Memory B cell (primary cell): ENCODE measurements at regions not wholly inside any gene's neighbourhood (a gene's known extent, or its start where the extent isn't known, plus 50 kb on each side); places are given as distances from the start of the nearest gene placed in this dataset.
A peak's percentile ranks its signal among the peaks of the same experiment; 100 is the strongest.
"Not testable (repeated sequence)": the region's sequence is repeated elsewhere in the genome, so short reads cannot be mapped to it uniquely, and the experiment has no call there.

Experiments used
- ATAC-seq: fragments of 150-1000 bp; cut with Tn5 transposase; 2 replicates; pipeline ENCODE4 v1.10.0; 2021; ENCODE audit warnings: low read depth, mild to moderate bottlenecking, moderate library complexity
- DNase-seq, 2 donors: peaks; one replicate each; pipeline ENCODE4 v3.0.0; 2022; ENCODE audit warnings: low spot score in 2 of 2
- H3K27ac Mint-ChIP-seq: one replicate; pipeline ENCODE4 v1.8.0; 2022; ENCODE audit warnings: mild to moderate bottlenecking, moderate library complexity, mixed read lengths
- H3K27me3 Mint-ChIP-seq: one replicate; pipeline ENCODE4 v1.8.0; 2022; ENCODE audit warnings: mixed read lengths
- H3K36me3 Mint-ChIP-seq: one replicate; pipeline ENCODE4 v1.8.0; 2022; ENCODE audit warnings: mild to moderate bottlenecking, mixed read lengths
- H3K4me1 Mint-ChIP-seq: one replicate; pipeline ENCODE4 v1.8.0; 2022; ENCODE audit warnings: mixed read lengths
- H3K4me3 Mint-ChIP-seq: one replicate; pipeline ENCODE4 v1.8.0; 2022; ENCODE audit warnings: mild to moderate bottlenecking, moderate library complexity, mixed read lengths
- H3K9me3 Mint-ChIP-seq: one replicate; pipeline ENCODE4 v1.8.0; 2022; ENCODE audit warnings: mixed read lengths

- not testable (repeated sequence) for H3K36me3 Mint-ChIP-seq, H3K27ac Mint-ChIP-seq, H3K4me3 Mint-ChIP-seq, H3K4me1 Mint-ChIP-seq, H3K9me3 Mint-ChIP-seq, H3K27me3 Mint-ChIP-seq, ATAC-seq
- DNase-seq: peak in 1 of 2 donors; percentile 8
Observed at GRCh38 chr20:30007496-30007895, 1250.0 kb upstream of the DEFB115 start.
